ENCODE measurements at regions not wholly inside any gene's neighbourhood (a gene's known extent, or its start where the extent isn't known, plus 50 kb on each side); places are given as distances from the start of the nearest gene placed in this dataset.
"Not testable (repeated sequence)": the region's sequence is repeated elsewhere in the genome, so short reads cannot be mapped to it uniquely, and the experiment has no call there.

DNA sequence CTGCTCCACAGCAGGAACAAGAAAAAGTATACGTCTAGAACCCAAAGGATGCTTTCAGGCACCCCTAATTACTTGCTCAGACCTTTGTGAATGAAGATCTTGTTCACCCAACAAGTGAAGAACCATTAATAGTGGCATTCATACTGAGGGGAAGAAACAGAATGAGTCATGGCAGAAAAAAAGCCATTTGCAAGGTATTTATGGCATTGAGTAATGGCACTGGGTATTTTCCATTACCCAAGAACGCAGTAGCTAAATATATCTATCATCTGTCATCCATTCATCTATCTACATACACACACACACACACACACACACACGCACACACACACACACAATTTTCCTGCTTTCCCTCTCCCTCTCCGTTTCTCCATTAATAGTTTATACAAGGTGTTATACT is 56.4 kb upstream of the XIRP2 start:
- DNase-seq = no peak

DNA sequence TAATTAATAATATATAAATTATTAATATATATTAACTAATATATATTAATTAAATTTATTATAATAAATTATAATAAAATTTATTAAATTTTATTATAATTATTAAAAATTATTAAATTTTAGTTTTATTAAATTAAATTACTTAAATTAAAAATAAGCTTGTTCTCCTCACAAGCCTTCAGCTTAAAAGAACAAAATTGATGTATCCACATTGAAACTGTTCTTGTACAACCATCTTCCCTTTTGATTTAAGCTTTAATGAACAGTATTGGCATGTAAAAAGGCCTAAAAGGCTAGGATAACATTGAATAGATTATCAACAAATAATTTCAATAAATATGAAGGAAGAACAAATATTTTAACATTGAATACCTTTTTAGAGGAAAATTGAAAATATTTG is 62.4 kb upstream of the XIRP2 start:
- no peak for DNase-seq

DNA sequence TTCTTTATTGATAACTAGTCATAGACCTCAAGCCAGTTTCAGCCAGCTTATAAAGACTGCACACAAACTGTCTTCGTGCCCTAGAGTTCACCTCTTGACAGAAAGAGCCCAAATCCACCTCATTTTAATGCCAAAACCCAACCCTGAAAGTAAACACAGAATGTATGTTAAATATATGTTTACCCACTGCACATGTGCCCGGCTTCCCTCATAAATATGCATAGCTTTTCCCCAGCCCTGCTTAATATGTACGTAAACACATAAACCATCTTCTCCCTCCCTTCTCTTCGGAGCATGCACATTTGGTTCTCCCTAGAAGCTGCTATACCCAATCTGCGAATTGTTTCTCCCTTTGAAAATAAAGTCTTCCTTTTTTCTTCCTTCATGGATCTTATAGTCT is 73.9 kb upstream of the XIRP2 start:
- DNase-seq = no peak

DNA sequence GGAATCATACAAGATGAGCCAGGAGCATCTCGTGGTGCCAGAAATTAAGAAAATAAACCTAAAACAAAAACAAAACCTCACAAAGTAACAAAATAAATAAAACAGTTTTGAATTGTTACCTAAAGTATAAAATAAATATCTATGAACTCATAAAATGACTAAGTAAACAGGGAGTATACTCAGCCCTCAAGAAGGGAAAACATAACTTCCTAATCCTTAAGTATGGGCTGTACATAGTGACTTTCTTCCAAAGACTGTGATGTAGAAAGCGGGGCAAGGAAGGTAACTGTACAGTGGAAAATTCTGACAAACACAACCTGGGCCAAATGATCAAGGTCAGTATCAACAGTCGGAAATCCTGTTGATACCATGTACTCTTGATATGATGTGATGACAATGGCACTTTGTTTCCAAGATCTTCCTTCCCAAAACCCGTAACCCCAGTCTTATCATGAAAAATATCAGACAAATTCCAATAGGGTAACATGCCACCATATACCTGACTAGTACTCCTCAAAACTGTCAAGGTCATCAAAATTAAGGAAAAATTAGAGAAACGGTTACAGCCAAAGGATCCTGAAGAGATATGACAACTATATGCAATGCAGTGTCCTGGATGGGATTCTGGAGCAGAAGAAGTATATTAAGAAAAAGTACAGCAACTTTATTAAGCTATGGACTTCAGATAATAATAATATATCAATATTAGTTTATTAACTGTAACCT is 76.0 kb upstream of the XIRP2 start:
- no peak for DNase-seq

DNA sequence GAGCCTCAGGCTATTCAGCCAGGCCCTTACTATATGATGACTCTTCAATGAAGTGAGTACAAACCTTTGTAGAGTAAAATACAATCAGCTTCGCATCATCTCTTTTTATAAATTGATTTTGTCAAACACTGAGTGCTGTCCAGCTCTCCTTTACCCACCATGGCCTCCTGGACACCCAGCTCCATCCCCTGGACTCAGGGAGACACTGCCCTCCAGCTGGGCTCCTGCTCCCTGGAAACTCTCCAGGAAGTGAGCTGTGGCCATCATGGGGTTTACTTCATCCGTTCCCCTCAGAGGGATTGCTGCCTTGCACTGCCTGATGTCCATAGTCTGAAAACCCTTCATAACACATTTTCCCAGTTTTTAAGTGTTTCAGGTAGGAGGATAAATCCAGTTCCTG is 82.5 kb upstream of the XIRP2 start:
- DNase-seq = no peak

DNA sequence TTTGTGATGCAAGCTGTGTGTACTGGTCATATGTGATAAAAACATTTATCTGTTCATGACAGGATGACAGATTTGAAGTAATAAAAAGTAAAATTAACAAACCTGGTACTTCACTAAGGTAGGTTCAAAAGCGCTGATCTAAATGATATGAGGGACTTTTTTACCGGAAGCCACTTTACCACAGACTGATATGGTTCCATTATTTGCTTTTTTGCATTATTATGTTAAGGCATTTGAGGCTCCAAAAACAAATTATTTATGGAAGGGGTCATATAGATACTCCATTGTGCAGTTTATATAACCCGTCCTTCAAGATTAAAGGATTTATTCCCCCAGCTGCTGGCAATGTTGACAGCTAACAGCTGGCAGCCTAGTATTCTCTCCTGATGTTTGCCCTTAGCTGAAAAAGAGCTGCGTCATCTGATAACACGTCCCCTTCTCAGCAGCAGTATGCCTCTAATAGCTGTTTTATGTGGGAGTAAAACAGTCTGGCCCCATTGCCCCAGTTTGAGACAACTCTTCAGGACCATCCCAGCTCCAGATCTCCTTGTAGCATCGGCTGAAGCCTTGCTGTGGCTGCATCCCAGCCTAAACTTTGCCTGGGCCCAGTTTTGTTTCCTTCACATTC is 84.8 kb upstream of the XIRP2 start:
- no peak for DNase-seq

DNA sequence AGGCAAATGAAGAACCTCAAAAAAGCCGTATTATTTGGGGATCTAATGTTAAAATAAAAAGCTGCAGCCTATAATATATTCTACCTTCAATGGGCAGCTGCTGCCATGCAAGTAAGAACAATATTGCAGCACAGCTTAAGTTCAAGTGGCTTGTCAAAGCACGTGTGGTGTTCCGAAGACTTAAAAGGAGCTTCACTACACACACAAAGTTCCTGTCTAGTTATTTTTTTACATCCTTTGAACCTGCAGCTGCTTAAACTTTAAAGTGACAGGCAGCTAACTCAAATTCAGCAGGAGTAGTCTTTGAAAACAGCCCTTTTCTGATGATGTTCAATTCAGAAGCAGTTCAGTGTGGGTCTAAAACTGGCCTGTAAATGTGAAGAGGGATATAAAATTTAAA is 85.8 kb upstream of the XIRP2 start:
- no peak for DNase-seq

DNA sequence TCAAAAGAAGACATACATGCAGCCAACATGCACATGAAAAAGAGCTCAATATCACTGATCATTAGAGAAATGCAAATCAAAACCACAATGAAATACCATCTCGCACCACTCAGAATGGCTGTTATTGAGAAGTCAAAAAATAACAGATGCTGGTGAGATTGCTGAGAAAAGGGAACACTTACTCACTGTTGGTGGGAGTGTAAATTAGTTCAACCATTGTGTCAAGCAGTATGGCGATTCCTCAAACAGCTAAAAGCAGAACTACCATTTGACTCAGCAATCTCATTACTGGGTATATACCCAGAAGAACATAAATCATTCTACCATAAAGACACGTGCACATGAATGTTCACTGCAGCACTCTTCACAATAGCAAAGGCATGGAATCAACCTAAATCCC is 95.5 kb upstream of the XIRP2 start:
- DNase-seq = peak; percentile 0 to 39 (median 12)

DNA sequence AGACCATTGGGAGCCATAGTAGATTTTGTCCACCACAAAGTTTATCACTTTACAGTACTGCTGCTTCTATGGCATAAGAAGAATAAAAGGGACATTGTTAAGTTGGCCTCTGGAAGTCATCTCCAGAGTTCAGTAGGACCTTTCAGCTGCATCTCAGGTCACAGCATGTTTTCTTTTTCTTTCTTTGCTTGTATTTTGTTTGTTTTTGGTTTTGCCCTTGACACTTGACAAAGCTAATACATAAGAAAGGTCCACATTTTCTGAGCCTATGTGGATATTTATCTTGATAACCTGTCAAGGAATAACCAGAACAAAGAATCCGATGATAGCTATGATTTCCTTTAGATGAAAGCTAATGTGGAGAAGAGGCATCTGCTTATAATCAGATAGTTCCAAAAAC is 101.6 kb upstream of the XIRP2 start:
- no peak for DNase-seq

DNA sequence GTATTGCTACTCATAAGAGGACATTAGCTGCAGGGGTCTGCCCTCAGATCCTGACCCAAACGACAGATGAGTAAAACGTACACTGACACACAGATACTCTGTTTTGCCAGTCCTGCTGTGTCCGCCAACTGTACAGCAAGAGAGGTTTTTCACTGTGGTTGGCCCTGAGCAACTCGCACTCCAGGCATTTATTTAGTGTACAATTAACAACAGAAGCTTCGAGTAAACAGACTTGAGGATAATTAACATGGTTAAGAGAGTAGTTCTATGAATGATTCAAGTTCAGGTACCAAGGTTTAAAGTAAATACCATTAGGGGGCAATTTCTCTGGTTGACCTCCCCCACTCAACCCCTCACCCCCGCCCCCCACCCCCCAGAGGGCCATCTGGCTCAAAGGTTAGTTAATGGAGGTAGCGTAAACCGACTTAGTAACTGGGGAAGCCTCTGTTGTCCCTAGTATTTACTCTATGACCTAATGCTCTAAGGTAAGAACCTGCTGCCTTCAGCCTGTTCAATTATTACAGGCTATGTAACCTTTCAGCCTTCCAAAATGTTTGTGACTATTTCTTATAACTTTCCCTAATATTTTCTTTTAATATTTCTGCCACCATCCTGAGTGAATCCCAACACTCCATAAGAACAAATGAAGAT is 103.9 kb upstream of the XIRP2 start:
- DNase-seq = no peak

DNA sequence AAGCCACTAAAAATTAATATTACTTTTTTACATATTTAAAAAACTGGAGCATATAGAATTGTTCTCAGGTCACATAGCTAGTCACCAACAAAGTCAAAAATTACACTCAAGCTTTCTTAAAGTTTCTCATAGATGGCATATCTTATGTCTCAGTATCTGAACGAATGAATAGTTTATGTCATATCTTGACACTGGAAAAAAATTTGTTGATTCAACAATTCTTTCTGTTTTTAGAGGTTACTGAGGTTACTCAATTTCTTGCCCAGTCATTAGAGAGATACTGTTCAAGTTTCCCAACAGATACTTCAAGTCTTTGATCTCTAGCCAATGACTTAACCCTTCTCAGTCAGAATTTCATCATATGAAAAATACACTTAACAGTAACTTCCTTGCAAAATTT is 113.1 kb upstream of the XIRP2 start:
- no peak for DNase-seq

DNA sequence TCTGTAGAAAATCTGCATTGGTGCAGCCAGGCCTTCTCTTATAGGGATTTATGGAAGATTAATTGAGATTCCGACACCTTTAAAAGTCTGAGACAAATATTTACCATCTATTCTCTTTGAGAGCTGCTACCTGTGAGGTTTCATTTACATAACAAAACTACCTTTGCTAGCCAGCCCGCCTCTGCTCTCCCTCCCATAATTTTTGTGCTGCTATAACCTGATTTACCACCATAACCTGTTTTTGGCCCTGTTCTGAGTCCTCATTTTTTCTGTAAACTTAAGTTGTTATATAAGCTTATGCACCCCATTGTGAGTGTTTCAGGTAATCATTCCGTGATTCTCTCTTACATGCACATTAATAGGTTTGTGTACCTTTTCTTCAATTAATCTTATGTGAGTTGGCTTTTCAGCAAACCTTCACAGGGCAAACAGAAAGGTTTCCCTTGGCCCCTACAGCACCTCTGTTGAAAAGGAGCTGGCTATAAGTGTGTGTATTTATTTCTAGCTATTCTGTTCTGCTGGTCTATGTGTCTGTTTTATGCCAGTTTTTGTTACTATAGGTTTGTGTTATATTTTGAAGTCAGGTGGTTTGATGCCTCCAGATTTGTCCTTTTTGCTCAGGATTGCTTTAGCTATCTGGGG is 114.9 kb upstream of the XIRP2 start:
- no peak for DNase-seq

DNA sequence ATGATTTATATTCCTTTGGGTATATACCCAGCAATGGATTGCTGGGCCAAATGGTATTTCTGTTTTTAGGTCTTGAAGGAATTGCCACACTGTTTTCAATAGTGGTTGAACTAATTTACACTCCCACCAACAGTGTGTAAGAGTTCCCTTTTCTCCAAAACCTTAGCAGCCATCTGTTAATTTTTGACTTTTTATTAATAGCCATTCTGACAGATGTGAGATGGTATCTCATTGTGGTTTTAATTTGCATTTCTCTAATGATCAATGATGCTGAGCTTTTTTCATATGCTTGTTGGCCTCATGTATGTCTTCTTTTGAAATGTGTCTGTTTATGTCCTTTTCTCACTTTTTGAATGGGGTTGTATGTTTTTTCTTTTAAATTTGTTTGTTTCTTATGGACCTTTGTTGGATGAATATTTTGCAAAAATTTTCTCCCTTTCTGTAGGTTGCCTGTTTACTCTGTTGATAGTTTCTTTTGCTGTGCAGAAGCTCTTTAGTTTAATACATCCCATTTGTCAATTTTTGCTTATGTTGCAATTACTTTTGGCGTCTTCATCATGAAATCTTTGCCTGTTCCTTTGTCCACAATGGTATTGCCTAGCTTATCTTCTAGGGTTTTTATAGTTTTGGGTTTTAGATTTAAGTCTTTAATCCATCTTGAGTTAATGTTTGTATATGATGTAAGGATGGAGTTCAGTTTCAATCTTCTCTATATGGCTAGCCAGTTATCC is 119.7 kb upstream of the XIRP2 start:
- no peak for DNase-seq

DNA sequence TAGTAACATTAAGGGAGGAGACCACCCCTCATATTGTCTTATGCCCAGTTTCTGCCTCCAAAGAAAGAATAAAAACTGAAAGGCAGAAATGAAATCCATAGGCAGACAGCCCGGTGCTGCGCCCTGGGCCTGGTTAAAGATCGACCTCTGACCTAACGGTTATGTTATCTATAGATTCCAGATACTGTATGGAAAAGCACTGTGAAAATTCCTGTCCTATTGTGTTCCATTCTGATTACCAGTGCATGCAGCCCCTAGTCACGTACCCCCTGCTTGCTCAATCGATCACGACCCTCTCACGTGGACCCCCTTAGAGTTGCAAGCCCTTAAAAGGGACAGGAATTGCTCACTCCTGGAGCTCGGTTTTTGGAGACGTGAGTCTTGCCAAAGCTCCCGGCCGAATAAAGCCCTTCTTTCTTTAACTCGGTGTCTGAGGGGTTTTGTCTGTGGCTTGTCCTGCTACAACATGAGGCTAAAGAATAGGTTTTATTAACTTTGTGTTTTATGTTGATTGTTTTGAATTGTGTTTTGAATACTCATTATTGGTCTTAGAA is 121.4 kb upstream of the XIRP2 start:
- not testable (repeated sequence) for DNase-seq

DNA sequence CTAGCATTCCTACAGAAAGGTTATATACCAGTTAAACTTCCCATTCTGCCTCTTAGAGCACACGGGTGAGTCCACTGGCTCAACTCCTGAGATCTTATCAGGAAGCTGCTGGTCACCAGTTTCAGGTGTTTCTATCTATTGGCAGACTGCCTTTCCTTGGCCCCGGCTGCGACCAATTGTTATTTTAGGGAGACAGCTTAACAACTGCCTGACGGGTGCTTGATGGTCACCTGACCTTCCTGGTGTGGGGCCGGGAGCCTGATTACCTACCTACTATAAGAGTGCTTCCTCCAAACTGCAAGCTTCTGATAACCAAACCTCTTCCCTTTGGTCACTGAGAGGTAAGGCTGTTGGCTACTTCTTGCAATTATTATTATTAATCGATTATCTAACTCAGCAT is 122.1 kb upstream of the XIRP2 start:
- DNase-seq = no peak

DNA sequence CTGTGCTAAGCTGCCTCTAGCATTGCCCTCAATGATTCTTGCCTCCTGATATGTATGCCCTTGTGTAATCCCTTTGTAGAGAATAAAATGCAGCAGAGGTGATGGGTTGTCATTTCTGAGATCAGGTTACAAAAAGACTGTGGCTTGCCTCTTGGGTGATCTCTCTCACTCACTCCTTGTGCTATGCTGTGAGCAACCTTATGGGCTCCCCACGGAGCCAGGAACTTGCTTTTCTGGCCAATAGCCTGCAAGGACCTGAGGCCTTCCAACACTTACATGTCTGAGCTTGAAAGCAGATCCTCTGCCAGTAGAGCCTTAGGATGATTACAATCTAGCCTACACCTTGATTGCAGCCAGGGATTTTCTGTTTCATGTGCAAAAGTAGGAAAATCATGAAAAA is 123.1 kb upstream of the XIRP2 start:
- DNase-seq = no peak

DNA sequence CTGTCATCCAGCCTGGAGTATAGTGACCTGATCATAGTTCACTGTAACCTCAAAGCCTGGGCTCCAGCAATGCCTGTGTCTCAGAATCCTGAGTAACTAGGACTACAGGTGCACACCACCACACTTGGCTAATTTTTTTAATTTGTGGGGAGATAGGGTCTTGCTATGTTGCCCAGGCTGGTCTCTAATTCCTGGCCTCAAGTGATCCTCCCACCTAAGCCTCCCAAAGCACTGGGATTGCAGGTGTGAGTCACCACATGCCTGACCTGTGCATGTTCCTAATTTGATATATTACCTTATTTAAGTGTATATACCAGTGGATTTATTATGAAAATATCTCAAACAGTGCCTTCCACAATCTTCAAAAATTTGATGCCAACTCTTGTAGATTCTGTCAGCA is 123.6 kb upstream of the XIRP2 start:
- DNase-seq = no peak

DNA sequence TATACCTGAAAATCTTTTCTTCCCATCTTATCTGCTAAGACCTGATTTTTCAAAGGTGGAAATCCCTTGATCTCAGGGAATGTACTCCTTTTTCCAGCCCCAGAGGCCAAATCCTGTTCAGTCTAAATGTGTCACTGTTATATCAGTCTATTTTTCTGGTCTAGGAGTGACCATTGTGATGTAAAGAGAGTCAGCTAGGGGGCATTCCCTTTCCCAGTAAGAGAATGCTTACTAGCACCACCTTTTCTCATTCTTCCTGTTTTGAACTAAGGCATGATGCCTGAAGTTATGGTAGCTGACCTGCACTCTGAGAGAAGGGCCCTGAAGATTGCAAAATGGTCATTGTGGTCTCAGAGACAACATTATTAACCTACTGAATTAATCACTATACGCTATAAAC is 124.1 kb upstream of the XIRP2 start:
- DNase-seq = no peak

DNA sequence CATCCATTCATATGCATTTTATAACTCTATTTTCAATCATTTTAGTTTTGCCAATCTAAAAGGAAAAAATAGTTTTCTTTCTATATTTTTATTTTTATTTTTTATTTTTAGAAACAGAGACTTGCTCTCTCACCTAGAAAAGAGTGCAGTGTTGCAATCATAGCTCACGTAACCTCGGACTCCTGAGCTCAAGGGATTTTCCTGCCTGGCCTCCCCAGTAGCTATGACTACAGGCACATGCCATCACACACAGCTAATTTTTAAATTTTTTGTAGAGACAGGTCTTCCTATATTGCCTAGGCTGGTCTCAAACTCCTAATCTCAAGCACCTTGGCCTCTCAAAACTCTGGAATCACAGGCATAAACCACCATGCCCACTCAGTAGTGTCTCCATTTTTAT is 125.5 kb upstream of the XIRP2 start:
- DNase-seq = no peak

DNA sequence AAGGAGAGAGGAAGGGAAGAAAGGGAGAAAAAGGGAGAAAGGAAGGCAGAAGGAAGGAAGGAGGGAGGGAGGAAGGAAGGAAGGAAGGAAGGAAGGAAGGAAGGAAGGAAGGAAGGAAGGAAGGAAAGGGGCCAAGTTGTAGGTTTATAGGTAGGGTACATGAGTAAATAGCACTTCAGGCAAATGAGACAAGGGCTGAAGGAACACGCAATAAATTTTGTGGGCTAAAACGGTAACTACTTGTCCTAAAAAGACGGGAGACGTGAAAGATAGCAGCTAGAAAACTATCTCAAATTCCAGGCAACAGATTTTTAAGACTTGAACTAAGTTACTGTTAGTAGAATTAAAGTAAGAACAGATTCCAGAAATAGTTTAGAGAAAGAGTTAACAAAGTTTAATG is 129.3 kb upstream of the XIRP2 start:
- DNase-seq = no peak

DNA sequence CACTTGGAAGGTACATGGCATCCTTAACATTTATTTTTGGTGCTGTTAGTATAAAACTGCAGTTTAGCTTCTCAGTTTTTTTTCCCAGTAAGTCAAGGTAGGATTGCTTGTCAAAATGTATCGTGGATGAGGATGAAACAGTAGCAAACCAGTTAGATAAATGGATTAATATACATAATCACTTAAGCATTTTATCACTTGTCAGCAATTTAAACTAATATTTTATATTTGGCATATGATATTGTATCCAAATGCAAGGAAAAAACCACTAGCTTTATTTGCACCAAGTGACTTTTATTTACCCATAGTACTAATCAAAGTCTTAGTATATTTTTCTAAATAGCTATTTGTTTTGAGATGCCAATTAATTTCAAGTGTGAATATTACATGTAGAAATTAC is 137.7 kb upstream of the XIRP2 start:
- DNase-seq = no peak

DNA sequence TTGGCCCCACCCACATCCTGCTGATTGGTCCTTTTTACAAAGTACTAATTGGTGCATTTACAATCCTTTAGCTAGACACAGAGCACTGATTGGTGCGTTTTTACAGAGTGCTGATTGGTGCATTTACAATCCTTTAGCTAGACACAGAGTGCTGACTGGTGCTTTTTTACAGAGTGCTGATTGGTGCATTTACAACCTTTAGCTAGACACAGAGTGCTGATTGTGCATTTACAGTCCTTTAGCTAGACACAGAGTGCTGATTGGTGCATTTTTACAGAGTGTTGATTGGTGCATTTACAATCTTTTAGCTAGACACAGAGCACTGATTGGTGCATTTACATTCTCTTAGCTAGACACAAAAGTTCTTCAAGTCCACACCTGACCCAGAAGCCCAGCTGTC is 144.2 kb upstream of the XIRP2 start:
- not testable (repeated sequence) for DNase-seq

DNA sequence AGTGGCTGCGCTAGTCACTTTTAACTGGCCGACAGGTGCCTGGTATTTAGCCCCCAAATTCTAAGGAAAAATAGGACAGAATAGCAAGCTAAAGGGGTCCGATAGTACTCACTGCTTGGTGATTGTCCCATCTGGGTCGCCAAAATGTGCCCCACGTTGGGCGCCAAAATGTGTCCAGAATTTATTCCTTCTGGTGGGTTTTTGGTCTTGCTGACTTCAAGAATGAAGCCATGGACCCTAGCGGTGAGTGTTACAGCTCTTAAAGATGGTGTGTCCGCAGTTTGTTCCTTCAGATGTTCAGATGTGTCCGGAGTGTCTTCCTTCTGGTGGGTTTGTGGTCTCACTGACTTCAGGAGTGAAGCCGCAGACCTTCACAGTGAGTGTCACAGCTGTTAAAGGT is 144.8 kb upstream of the XIRP2 start:
- DNase-seq = peak in 1 of 4 experiments; percentile 15
